RWPE2 (cell line): ENCODE measurements at regions not wholly inside any gene's neighbourhood (a gene's known extent, or its start where the extent isn't known, plus 50 kb on each side); places are given as distances from the start of the nearest gene placed in this dataset.

Experiments
- ATAC-seq: fragments of 200-7000 bp; cut with Tn5 transposase; 3 replicates; pipeline ENCODE4 v1.9.1; 2021; ENCODE audit warnings: low read depth
- DNase-seq: peaks from one replicate; pipeline ENCODE4 v3.0.0-alpha.2; 2020; ENCODE audit warnings: low spot score
- H3K27ac ChIP-seq: fragments of 450-650 bp; 2 replicates; pipeline ENCODE4 v1.5.1; 2017; ENCODE audit warnings: mild to moderate bottlenecking; ENCODE audit not compliant: poor library complexity, severe bottlenecking
- H3K27me3 ChIP-seq: fragments of 250-450 bp; sonication (Bioruptor Pico); 2 replicates; pipeline ENCODE4 v1.5.1; 2021; ENCODE audit warnings: mild to moderate bottlenecking, moderate library complexity; ENCODE audit not compliant: insufficient read depth, poor library complexity, severe bottlenecking
- H3K36me3 ChIP-seq: fragments of 250-450 bp; sonication (Bioruptor Pico); 2 replicates; pipeline ENCODE4 v1.5.1; 2020; ENCODE audit warnings: low read depth, mild to moderate bottlenecking, moderate library complexity
- H3K4me1 ChIP-seq: fragments of 250-450 bp; sonication (Bioruptor Pico); 2 replicates; pipeline ENCODE4 v1.5.1; 2021; ENCODE audit warnings: mild to moderate bottlenecking, moderate library complexity; ENCODE audit not compliant: insufficient read depth, poor library complexity, severe bottlenecking
- H3K4me3 ChIP-seq: fragments of 250-450 bp; sonication (Bioruptor Pico); 2 replicates; pipeline ENCODE4 v1.5.1; 2021; ENCODE audit warnings: mild to moderate bottlenecking, moderate library complexity; ENCODE audit not compliant: severe bottlenecking
- H3K9me3 ChIP-seq: fragments of 250-450 bp; sonication (Bioruptor Pico); 2 replicates; pipeline ENCODE4 v1.5.1; 2021; ENCODE audit warnings: mild to moderate bottlenecking, moderate library complexity; ENCODE audit not compliant: severe bottlenecking
- CTCF ChIP-seq: fragments of 450-650 bp; IDR thresholded peaks from one replicate; pipeline ENCODE4 v1.5.1; 2017; ENCODE audit warnings: mild to moderate bottlenecking, moderate library complexity; ENCODE audit not compliant: poor library complexity, severe bottlenecking

DNA sequence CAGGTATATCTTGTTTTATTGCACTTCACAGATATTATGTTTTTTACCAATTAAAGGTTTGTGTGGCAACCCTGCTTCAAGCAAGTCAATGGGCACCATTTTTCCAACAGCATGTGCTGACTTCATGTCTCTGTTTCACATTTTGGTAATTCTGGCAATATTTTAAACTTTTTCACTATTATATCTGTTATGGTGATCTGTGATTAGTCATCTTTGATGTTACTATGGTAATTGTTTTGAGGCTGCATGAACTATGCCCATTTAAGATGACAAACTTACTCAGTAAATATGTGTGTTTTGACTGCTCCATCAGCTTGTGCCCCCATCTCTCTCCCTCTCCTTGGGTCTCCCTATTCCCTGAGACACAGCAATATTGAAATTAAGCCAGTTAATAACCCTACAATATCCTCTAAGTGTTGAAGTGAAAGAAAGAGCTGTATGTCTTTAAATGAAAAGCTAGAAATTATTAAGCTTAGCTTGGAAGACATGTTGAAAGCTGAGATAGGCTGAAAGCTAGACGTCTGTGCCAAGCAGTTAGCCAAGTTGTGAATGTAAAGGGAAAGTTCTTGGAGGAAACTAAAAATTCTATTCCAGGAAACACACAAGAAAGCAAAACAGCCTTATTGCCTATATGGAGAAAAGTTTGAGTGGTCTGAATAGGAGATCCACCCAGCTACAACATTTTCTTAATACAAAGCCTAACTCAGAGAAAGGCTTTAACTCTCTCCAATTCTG lies 365.1 kb downstream of the ATP23 start:
- no peaks in the 10 kb centered on the region for H3K27me3 ChIP-seq
- DNase-seq: no peak
- no peak overlapping the region for H3K27ac ChIP-seq
- H3K9me3 ChIP-seq: peaks cover 3% of the 10 kb centered on the region
- H3K4me1 ChIP-seq: peaks cover 17% of the 10 kb centered on the region
- ATAC-seq: no peak
- TF ChIP-seq CTCF: no peak
- no peak overlapping the region for H3K4me3 ChIP-seq
- no peaks in the 10 kb centered on the region for H3K36me3 ChIP-seq

- no peaks in the 10 kb centered on the region for H3K27me3 ChIP-seq
- H3K4me1 ChIP-seq: peaks cover 38% of the 10 kb centered on the region
- peak overlapping the region; percentile 90 for H3K27ac ChIP-seq
- ATAC-seq (no peak), DNase-seq (no peak)
- peaks cover 3% of the 10 kb centered on the region for H3K9me3 ChIP-seq
- H3K4me3 ChIP-seq: no peak overlapping the region
- no peak for TF ChIP-seq CTCF
- H3K36me3 ChIP-seq: no peaks in the 10 kb centered on the region
Measured at GRCh38 chr12:58309806-58310205, 368.4 kb downstream of the ATP23 start.

GRCh38 chr12:58310368-58310767 lies 369.0 kb downstream of the ATP23 start:
- DNase-seq: no peak
- peak; percentile 21 for TF ChIP-seq CTCF

GRCh38 chr12:58310809-58311622 lies 369.6 kb downstream of the ATP23 start:
- peak; percentile 91 for ATAC-seq
- H3K27me3 ChIP-seq: no peaks in the 10 kb centered on the region
- H3K27ac ChIP-seq: peak overlapping the region; percentile 90
- peaks cover 38% of the 10 kb centered on the region for H3K4me1 ChIP-seq
- H3K9me3 ChIP-seq: peaks cover 3% of the 10 kb centered on the region
- no peak overlapping the region for H3K4me3 ChIP-seq
- no peaks in the 10 kb centered on the region for H3K36me3 ChIP-seq
- no peak for TF ChIP-seq CTCF
- no peak for DNase-seq

More at GRCh38 chr12:58310368-58310767, 369.0 kb downstream of the ATP23 start:
- peaks cover 38% of the 10 kb centered on the region for H3K4me1 ChIP-seq
- no peaks in the 10 kb centered on the region for H3K27me3 ChIP-seq
- H3K9me3 ChIP-seq: peaks cover 3% of the 10 kb centered on the region
- no peak overlapping the region for H3K4me3 ChIP-seq
- peak; percentile 43; the same call in 2 of the 3 replicates for ATAC-seq
- H3K36me3 ChIP-seq: no peaks in the 10 kb centered on the region
- H3K27ac ChIP-seq: peak overlapping the region; percentile 90
